GM18951 (cell line): ENCODE measurements at regions not wholly inside any gene's neighbourhood (a gene's known extent, or its start where the extent isn't known, plus 50 kb on each side); places are given as distances from the start of the nearest gene placed in this dataset.
"Not testable (repeated sequence)": the region's sequence is repeated elsewhere in the genome, so short reads cannot be mapped to it uniquely, and the experiment has no call there.

Source experiments
- POLR2A ChIP-seq: IDR thresholded peaks from 4 replicates; pipeline ENCODE4 v1.6.1; 2011; ENCODE audit warnings: mild to moderate bottlenecking; ENCODE audit not compliant: insufficient read length, insufficient read depth; ENCODE audit errors: extremely low read depth
- in situ Hi-C: fragments of 300-500 bp; cut with MboI; formaldehyde crosslinking; loops from one replicate; pipeline ENCODE4 v1.12.0; 2022; ENCODE audit warnings: low sequenced_read_pairs, mixed read lengths, inconsistent platforms; ENCODE audit not compliant: unreplicated experiment

DNA sequence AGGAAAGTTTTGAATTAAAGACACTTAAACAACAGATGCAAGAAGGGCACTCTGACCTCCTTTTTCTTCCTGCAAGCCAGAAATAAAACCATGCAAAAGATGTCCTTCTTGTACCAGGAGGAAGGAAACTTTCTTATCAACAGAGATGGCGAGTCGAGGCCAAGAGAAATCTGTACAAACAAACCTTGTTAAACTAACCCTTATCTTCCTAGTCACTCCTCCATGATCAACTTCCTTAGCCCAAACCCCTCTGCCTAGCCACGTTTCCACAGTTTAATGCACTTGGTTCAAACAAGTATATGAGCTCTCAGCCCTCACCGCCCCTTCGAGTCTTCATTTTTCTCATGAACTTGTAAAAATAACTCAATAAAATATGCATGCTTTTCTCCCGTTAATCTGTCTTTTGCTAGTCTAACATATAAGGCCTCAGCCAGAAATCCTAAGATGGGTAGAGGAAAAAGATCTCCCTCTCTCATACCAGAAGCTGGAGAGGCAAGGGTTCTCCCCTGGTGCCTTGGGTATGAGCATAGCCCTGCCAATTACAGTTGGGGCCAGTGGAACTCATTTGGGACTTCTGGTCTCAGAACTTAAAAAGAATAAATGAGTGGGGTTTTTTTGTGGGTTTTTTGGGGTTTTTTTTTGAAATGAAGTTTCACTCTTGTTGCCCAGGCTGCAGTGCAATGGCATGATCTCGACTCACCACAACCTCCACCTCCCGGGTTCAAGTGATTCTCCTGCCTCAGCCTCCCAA is 141.7 kb upstream of the SOD1 start:
- in situ Hi-C loops = no loop called here
- TF ChIP-seq POLR2A = no peak

DNA sequence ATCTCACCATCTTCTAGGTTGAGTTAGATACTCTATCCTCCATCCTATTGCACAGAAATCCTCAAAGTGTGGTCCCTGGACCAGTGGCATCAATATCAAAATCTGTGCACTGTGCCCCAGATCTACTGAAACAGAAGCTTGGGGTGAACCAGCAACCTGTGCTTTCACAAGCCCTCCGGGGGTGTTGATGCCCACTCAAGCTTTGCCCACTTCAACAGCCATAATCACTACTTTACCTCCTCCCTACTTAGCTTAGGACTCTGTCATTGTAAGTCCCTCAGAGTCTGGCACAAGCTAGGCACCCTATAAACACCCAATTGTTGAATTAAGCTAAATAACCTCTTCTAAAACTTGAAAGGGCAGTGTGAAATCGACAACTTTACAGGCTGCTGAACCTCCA is 144.2 kb upstream of the SOD1 start:
- no peak for TF ChIP-seq POLR2A
- in situ Hi-C loops = no loop called here

DNA sequence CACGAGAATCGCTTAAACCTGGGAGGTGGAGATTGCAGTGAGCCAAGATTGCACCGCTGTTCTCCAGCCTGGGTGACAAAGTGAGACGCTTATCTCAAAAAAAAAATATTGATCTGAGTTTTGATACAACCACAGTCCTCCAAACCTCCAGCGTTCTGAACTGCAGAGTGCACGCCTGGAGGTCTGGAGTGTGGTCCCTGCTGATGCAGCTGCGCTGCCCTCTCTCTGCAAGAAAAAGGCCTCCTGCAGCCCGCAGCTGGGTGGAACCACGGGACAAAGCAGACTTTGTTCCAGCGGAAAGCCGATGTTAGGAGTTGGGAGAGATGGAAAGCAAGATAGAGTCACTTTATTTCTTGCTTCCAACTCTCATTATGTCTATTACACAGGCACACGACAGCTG is 144.9 kb upstream of the SOD1 start:
- TF ChIP-seq POLR2A = no peak
- in situ Hi-C loops = no loop called here

DNA sequence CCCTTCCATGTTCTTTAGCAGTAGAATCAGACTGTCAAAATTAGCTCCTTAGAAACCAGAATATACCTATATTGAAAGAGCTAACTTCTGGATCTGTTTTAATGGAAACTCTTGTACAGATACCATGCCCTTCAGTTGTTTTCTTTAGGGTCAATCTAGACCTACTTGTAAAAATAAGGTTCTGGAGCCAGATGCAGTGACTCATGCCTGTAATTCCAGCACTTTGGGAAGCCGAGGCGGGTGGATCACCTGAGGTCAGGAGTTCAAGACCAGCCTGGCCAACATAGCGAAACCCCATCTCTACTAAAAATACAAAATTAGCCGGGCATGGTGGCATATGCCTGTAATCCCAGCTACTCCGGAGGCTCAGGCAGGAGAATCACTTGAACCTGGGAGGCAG is 146.0 kb upstream of the SOD1 start:
- in situ Hi-C loops = not testable (repeated sequence)

DNA sequence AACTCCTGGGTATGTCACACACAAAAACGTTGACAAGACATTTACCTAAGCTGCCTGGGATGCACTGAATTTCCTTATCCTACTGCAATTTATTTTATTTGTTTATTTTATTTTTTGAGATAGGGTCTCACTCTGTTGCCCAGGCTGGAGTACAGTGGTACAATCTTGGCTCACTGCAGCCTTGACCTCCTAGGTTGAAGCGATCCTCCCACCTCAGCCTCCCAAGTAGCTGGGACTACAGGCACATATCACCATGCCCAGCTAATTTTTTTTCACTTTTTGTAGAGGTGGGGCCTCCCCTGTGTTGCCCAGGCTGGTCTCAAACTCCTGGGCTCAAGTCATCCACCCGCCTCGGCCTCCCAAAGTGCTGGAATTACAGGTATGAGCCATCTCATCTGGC is 147.5 kb upstream of the SOD1 start:
- in situ Hi-C loops = not testable (repeated sequence)

DNA sequence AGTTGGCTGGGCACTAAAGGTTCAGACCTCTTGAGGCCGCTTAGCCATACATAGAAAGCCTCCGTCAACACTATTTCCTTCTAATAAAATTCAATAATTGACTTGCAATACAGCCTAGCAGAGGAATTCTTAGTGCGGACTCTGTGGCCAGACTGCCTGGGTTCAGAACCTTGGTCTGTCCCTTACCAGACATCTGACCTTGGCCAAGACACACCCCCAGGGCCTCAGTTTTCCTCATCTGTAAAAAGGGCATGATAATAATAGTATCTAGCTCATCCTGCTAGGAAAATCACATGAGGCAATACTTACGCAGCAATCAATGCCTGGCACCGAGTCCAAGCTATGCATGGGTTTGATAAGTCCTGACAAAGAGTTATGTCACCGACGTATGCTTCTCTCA is 148.2 kb upstream of the SOD1 start:
- TF ChIP-seq POLR2A = no peak
- in situ Hi-C loops = no loop called here

DNA sequence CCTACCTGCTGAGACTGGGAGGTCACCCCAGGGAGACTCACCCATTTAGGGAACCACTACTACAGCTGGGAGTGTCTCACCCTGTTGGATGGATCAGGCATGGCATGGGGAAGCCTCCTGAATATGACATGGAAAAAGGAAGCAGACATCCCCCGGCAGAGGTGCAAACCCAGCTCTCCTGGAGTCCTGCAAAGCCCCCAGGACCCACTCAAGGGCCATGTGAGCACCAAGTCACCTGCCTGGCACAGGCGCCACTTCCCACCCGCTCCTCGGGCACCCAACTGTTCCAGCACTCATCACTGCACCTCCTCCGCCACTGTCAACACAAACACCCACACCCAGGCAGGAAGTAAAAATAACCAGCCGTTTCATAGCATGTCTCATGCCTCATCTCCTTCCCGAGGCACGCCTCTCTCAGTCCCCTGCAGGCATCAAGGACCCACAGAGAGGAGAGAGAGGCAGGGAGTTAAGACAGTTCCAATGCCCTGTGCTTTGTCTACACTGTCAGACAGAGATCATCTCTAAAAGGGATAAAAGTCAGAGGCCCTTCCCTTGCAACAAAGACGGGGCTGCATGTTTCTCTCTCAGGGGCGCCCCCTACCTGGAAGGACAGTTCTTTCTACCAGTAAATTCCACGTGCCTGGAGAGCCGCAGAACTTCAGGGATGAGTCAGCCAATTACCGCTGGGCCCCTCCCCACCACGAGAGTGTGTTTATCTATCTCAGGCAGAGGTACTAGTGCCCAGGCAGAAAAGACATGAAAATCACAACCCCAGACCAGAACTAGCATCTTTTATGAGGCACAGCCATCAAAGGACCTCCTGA is 150.1 kb upstream of the SOD1 start:
- TF ChIP-seq POLR2A = no peak
- in situ Hi-C loops = no loop called here

DNA sequence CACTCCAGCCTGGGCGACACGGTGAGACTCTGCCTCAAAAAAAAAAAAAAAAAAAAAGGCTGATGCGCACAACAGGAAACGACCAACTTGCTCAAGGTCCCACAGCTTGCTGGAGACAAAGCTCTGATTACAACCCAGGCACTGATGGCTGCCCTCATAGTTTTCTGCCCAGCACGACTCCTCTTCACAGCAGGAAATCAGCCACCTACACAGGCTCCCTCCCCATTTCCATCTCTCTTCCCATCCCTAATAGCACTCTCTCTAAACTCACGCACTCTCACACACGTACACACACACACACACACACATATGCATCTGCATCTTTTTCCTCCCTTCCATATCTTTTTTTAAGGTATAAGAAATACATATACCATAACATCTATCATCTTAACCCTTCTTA is 153.5 kb upstream of the SOD1 start:
- no peak for TF ChIP-seq POLR2A
- in situ Hi-C loops = no loop called here

DNA sequence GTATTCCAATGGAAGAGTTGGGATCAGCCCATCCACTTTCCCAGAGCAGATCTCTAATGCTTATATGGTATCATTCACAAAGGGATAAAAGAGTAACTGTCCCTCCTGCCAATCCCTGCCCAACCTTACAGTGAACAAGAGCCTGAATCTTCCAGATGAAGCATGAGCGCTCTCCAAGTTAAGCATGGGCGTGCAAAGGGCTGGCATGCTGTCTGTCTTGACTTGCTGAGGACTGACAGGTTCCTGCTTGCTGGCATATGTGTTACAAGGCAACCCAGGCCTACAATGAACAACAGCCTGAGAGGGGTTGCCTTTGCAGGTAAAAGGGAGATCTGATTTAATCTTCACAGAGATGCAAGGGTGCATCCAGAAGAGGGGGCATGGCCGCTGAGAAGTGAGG is 155.6 kb upstream of the SOD1 start:
- in situ Hi-C loops = no loop called here
- TF ChIP-seq POLR2A = no peak

DNA sequence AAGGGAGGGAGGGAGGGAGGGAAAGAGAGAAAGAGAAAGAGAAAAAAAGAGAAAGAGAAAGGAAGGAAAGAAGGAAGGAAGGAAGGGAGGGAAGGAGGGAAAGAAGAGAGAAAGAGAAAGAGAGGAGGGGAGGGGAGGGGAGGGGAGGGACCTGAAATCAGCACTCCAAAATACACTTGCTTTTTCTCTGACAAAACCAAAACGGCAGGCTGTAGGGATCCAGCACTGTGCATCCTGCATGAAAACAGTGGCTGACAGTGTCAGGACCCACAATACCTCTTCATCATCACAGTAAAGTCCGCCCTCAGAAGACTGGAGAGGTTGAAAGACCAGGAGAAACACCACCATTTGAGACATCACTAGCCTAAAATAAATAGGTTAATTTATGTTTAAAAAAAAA is 156.0 kb upstream of the SOD1 start:
- in situ Hi-C loops = no loop called here
- TF ChIP-seq POLR2A = no peak

DNA sequence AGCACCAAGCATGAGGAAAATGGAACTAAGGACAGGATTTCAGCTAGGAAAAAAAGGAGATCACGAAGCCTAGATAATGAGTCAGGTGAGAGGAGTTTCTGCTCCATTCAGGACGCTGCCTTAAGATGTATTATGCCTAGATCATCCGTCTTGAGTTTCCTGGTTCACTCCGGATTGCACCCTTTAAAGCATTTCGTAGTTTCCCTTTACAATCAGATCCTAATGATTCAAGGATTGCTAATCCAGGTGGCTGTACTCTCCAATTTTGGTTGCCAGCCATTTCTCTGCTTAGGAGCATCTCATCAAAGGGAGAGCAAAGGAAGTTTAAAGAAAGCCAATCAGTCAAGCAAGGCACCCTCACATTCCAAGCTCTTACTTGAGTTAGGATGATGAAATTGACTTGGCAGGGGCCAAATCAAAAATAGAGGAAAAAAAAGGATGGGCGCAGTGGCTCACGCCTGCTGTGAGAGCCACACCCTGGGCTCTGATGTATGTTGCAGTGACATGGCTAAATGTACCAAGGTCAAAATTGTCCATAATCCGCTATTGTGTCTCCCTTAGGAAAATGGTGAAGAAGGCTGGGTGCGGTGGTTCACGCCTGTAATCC is 156.9 kb upstream of the SOD1 start:
- in situ Hi-C loops = no loop called here

DNA sequence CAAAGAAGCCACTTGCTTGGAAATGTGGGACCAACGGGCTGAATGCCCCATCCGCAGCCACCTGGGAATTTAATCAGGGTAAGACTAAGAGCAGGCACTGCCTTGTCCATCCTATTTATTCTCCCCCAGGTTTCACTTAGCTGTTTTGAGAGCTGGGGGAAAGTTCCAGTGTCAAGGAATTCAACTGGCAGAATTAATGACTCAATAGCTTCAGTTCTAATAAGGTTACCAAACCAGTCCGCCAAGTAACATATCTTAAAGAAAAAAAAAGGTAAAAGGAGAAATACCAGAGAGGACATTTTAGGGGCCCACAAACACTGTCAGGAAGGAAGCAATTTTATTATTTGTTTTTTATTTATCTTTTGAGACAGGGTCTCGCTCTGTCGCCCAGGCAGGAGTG is 157.6 kb upstream of the SOD1 start:
- in situ Hi-C loops = no loop called here
- TF ChIP-seq POLR2A = no peak

More for the DNA sequence above, 156.9 kb upstream of the SOD1 start:
- no peak for TF ChIP-seq POLR2A

DNA sequence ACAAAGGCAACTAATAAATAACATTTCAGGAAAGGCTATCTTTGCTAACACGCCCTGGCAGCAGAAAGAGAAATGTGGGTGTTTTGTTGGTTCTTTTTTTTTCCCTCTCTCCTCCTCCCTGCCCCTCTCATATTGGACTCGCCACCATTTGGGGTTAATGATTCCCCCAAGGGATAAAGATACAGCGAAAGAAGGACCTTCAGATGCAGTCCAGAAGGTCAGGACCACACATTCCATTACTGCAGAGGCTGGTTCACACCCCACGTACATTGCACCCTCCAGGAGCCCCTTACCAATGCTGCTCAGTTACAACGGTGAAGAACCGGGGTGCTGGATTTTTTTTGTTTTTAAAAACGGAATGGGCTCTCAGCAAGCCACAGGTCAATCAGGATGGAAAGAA is 156.9 kb upstream of the TIAM1 start:
- in situ Hi-C loops = no loop called here
- no peak for TF ChIP-seq POLR2A

DNA sequence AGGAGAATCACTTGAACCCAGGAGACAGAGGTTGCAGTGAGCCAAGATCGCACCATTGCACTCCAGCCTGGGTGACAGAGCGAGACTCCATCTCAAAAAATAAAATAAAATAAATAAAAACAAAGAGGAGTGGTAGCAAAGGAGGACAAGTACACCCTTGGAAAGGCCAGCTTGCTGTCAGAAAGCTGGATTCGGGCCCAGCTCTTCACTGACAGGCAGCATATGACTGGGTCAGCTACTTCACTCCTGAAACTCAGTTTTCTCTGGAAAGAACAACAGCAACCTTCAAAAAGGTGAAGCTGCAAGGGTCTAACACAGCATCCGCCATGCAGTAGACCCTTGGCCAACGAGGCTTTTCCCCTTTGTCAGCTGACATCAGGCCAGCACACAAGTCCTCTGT is 156.0 kb upstream of the TIAM1 start:
- in situ Hi-C loops = no loop called here
- no peak for TF ChIP-seq POLR2A
